D341Med (cell line): ENCODE measurements at regions not wholly inside any gene's neighbourhood (a gene's known extent, or its start where the extent isn't known, plus 50 kb on each side); places are given as distances from the start of the nearest gene placed in this dataset.
"Not testable (repeated sequence)": the region's sequence is repeated elsewhere in the genome, so short reads cannot be mapped to it uniquely, and the experiment has no call there.

ENCODE experiments used
- DNase-seq: peaks from one replicate; pipeline ENCODE4 v3.0.0; 2012; ENCODE audit warnings: low spot score

- DNase-seq = no peak
Measured at GRCh38 chr1:60914982-60915381, 167.4 kb upstream of the NFIA start.

GRCh38 chr1:60913708-60914107 is 168.7 kb upstream of the NFIA start:
- DNase-seq = not testable (repeated sequence)

DNA sequence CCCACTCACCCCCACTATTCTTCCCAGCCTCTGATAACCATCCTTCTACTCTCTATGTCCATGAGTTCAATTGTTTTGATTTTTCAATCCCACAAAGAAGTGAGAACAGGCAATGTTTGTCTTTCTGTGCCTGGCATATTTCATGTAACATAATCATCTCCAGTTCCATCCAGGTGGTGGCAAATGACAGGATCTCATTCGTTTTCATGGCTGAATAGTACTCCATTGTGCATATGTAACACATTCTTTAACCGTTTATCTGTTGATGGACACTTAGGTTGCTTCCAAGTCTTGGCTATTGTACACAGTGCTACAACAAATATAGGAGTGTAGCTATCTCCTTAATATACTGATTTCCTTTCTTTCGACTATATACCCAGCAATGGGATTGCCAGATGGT is 169.3 kb upstream of the NFIA start:
- DNase-seq = no peak

GRCh38 chr1:60911966-60912697 is 170.2 kb upstream of the NFIA start:
- no peak for DNase-seq

DNA sequence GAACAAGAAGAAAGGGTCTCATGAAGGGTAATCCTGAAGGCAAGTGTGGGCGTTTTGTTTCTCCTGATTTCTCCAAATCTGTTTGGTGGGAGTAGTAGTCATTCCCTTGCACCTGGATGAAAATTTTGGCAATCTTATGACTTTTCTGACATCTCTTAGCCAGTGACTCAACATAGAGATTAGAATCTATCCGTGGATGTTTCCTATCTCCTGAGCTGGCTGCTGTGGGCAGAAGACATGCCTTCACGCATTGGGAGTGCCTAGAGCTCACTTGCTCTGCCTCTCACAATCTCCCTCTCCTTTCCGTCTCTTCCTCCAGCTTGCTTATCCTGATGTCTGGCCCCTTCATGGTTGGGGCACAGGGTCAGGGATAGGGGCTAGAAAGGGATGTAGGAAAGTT is 174.2 kb upstream of the NFIA start:
- DNase-seq = no peak

GRCh38 chr1:60906526-60906925 is 175.8 kb upstream of the NFIA start:
- DNase-seq = no peak

GRCh38 chr1:60906039-60906438 is 176.3 kb upstream of the NFIA start:
- no peak for DNase-seq

DNA sequence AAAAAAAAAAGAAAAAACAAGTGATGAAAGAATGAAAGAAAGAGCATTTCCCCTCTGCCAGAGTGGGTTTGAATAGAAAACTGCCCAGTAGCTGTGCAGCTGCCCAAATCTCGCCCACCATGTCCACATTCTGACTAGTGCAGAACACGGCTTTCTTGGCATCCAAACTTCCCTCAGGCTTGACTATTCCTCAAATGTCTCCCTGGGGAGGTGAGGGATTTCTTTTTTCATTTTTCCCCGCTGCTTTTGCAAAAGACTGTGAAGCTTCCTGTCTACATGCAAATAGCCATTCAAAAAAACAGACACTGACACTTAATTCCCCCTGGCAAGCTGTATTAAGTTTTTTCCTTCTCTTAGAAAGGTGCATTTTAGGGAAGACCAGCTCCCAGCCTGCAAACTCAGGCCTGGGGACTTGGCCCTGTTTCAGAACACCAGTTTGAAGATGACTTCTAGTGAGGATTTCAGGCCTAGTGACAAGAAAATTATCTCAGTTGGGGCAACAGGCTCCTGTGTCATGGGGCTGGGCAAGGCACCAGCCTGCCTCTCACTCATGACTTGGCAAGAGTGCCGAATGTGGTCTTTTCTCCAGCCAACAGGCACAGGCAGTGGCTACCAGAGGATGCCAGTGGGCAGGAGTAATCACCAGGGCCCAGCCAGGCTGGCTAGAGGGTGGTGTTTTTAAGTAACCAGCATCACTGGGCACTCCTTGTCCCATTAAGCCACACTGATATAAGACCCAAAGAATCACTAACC is 178.1 kb upstream of the NFIA start:
- no peak for DNase-seq

DNA sequence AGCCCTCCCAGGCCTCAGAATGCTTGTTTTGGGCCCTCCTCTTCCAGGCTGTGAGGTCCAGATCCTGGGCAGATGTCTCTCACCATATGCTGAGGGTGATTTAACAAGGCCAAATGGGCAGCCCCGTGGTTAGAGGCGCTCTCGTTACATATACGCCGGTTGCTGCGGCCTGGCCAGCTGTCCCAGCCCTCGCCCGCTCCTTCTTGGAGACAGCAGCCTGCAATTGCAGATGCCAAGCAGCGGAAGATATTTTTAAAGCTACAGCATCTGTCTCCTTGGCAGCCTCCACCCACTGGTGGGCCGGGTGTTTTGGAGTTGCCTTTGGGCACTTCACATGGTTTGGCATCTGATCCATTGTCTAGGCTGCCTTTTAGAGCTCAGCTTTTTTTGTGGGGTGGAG is 178.8 kb upstream of the NFIA start:
- DNase-seq = peak; percentile 34

- DNase-seq = no peak
Measured at GRCh38 chr1:60899464-60899863, 182.9 kb upstream of the NFIA start.

DNA sequence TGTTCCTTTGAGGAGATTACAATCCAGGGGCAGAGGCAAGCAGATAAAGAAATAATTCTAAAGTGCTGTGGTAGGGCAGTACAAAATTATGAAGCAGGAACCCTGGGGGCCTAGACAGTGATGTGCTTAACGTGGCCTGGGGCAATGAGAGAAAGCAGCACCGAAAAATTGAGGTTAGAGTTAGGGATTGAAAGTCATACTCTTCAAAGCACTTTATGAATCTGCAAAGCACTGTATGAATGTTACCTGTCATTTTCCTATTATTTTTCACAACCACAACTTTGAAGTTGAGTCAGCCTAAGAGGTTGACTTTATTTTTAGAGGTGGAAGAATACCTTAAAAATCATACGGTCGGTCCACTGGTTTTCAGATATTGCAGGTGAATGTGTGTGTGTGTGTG is 183.4 kb upstream of the NFIA start:
- DNase-seq = no peak

DNA sequence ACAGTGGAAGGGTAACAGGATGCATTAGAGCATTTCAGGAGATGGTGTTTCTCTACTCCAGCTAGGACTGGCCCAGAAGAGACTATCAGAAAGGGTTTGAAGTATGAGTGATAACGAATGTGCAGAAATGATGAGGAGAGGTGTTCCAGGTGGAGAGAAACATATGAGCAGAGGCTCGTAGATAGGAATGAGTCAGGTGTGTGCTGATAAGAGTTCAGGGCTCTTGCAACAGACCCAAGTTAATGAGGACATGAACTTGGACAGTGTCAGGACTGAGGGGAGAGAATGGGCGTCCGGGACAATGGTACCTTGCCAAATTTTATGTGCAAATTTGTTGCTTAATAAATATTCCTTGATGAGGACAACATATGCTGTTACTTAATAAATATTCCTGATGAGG is 183.9 kb upstream of the NFIA start:
- DNase-seq = no peak

GRCh38 chr1:60896701-60897363 is 185.5 kb upstream of the NFIA start:
- DNase-seq = no peak

DNA sequence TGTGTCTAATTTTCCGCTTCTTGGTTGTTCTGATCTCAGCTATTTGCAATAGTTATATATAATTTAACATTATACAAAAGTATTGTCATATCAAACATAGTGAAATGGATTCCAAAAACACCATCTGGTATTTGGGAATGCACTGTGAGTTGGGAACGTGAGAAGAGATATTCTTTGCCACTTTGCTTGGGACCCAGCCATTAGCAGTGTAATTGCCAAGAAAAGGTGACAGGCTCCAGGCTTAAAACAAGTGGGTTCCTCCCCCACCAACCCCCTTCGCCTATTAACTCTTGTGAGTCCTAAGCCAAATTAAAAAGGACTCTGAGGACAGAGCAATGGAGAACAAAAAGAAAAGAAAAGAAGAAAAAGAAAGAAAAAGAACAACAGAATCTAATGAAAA is 186.7 kb upstream of the NFIA start:
- DNase-seq = no peak

- DNase-seq = no peak
Measured at GRCh38 chr1:60895252-60895651, 187.1 kb upstream of the NFIA start.

DNA sequence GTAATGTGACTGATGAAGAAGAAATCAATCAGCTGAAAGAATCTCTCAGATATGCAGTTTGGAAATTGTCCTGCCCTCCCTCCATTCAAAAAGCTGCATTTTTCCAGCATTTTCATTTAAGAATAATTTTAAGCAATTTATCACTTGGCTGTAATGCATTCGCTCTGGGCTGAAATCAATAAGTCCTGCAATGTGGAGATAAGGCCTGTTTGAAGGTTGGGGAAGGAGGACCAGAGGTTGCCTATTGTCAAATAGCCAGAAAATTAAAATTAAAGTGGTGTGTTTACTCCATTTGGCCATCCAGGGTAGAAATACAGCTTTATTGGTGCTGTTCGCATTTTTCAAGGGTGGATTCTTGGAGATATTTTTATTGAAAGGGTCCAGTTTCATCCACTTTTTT is 187.6 kb upstream of the NFIA start:
- no peak for DNase-seq

GRCh38 chr1:60894130-60894529 is 188.2 kb upstream of the NFIA start:
- no peak for DNase-seq

DNA sequence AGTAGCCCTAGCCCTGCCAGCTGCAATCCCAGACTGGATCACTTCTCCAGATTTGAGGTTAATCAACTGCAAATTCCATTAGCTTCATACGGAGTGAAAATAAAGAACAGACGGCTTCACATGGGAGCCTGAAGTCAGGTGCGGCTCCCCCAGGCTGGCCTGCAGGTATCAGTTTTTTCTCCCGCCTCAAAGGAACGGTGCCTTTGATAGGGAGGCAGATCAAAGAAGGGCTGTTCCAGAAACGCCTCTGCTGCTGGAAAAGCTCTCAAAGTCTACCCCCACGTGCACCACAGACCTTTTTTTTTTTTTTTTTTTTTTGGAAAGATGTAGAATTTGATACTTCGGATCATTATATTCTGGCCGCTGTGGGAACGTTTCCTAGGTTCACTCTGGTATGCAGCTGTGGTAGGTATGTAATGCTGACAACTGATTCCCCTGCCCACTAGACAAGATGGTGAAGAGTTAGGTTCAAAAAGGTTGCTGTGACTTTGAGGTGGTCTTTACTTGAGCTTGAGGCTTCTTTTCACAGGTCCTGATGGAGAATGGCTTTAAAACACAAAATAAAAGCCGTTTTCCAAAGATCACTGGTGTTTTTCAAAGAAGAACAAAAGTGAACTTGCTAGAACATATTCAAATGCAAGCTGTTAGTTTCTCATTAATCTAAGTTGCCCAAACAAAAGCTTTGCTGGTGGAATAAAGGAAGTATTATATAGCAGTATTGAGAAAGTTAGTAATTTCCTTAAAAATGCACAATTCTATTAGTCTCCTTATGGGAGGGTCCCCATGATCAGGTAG is 189.0 kb upstream of the NFIA start:
- DNase-seq = no peak

GRCh38 chr1:60891765-60892164 is 190.6 kb upstream of the NFIA start:
- DNase-seq = no peak

- no peak for DNase-seq
Measured at GRCh38 chr1:60891281-60891680, 191.1 kb upstream of the NFIA start.

DNA sequence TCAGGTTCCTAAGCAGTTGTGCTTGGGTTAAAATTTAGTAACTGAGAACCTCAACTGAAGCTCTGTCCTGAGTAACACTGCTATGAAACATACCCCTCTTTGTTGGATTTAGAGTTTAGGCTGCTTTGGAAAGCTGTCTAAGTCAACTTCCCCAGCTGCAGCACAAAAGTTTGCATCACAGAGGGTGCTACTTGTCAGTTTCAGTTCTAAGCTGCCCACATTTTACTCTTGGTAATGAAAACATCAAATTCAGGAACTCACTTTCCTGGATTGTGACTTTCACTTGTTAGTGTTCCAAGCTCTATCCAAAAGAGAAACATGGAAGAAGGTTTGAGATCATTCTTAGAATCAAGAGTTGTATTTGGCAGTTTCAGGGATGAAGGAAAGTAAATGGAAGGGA is 191.7 kb upstream of the NFIA start:
- no peak for DNase-seq

- DNase-seq = no peak
Measured at GRCh38 chr1:60889709-60890108, 192.7 kb upstream of the NFIA start.
